A673 (cell line): ENCODE measurements at regions not wholly inside any gene's neighbourhood (a gene's known extent, or its start where the extent isn't known, plus 50 kb on each side); places are given as distances from the start of the nearest gene placed in this dataset.

ENCODE experiments used
- BruUV-seq: library from RNA; stranded (reverse); fragments of 400-500 nt; replicated peaks from 2 replicates; lab custom pipeline; 2021; lab: Mats Ljungman, UMichigan
- CTCF ChIA-PET: fragments of 300-600 bp; sonication (Branson Sonifier 250); formaldehyde crosslinking; loops from one replicate; lab custom pipeline; 2022; ENCODE audit warnings: antibody characterized with exemption; lab: Charles Lee
- POLR2A ChIA-PET: fragments of 300-600 bp; sonication (Branson Sonifier 250); formaldehyde crosslinking; loops from one replicate; lab custom pipeline; 2022; ENCODE audit warnings: antibody characterized with exemption; ENCODE audit not compliant: low non-redundant PET; lab: Charles Lee
- DNase-seq: peaks from one replicate; pipeline ENCODE4 v3.0.0-alpha.2; 2015; ENCODE audit warnings: low spot score
- H3K27ac ChIP-seq: fragments of 200-600 bp; sonication (generic); 2 replicates; pipeline ENCODE4 v1.5.1; 2016; ENCODE audit warnings: mixed run types, low read depth, mild to moderate bottlenecking, mixed read lengths, antibody characterized with exemption, low read length; ENCODE audit not compliant: poor library complexity, severe bottlenecking
- H3K27me3 ChIP-seq: fragments of 200-600 bp; sonication (generic); replicated peaks from 2 replicates; pipeline ENCODE4 v1.6.1; 2017; ENCODE audit warnings: mixed run types, low read depth, mild to moderate bottlenecking, mixed read lengths, antibody characterized with exemption, low read length; ENCODE audit not compliant: insufficient read depth, poor library complexity
- H3K36me3 ChIP-seq: fragments of 200-600 bp; sonication (generic); 2 replicates; pipeline ENCODE4 v1.6.1; 2016; ENCODE audit warnings: mixed run types, mild to moderate bottlenecking, mixed read lengths, antibody characterized with exemption, low read length; ENCODE audit not compliant: insufficient read depth, poor library complexity, severe bottlenecking
- H3K4me1 ChIP-seq: fragments of 200-600 bp; sonication (generic); 2 replicates; pipeline ENCODE4 v1.6.1; 2017; ENCODE audit warnings: mixed run types, mild to moderate bottlenecking, mixed read lengths, antibody characterized with exemption, low read length; ENCODE audit not compliant: insufficient read depth, poor library complexity, severe bottlenecking
- H3K4me3 ChIP-seq: fragments of 200-600 bp; sonication (generic); 2 replicates; pipeline ENCODE4 v1.5.1; 2016; ENCODE audit warnings: low read depth, mixed run types, mild to moderate bottlenecking, mixed read lengths, low read length; ENCODE audit not compliant: poor library complexity, severe bottlenecking
- H3K9me3 ChIP-seq: fragments of 200-600 bp; sonication (generic); 2 replicates; pipeline ENCODE4 v1.6.1; 2016; ENCODE audit warnings: mixed run types, low read depth, mild to moderate bottlenecking, mixed read lengths, antibody characterized with exemption, low read length; ENCODE audit not compliant: poor library complexity, severe bottlenecking
- CTCF ChIP-seq: fragments of 300-800, 200-600 bp; sonication (generic); conservative IDR thresholded peaks from 2 replicates; pipeline ENCODE4 v1.5.1; 2017; ENCODE audit warnings: low read depth, mild to moderate bottlenecking, antibody characterized with exemption, low read length, moderate library complexity, mixed read lengths
- EZH2 ChIP-seq: fragments of 200-600 bp; sonication (generic); IDR thresholded peaks from 2 replicates; pipeline ENCODE4 v1.6.1; 2017; ENCODE audit warnings: borderline replicate concordance, low read depth, mild to moderate bottlenecking, mixed read lengths, antibody characterized with exemption, low read length; ENCODE audit not compliant: poor library complexity, severe bottlenecking
- intact Hi-C: fragments of 100-400 bp; cut with micrococcal nuclease; formaldehyde crosslinking; loops from one replicate; pipeline ENCODE4 v1.10.0; 2022; ENCODE audit not compliant: unreplicated experiment

DNA sequence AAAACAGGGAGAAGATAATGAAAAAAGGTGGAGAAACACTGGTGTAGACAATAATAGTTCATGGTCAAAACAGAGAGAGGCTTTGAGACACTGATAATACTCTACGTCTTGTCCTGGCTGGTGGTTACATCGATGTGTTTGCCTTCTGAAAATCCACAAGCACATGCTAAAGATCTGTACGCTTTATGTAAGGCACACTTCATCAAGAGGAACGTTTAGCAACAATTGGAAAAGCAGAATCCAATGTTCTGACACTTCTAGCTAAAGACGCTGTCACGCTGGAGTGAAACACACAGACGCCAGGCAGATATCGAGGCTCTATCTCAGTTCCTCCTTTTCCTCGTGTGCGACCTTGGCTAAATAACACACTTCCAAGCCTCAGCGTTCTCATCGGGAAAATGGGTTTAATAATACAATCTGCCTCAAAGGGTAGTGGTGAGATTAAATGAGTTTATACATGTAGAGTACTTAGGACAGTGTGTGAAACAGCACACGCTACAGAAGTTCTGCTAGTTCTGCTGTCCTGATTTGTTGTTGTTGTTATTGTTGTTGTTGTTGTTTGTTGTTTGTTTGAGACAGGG is 386.1 kb downstream of the SETD4 start:
- ChIA-PET CTCF (no interaction called here), POLR2A (no interaction called here)
- H3K9me3 ChIP-seq, result no peaks in the 10 kb centered on the region
- DNase-seq, result no peak
- no peak for TF ChIP-seq EZH2
- no peak for TF ChIP-seq CTCF
- no peaks in the 10 kb centered on the region for H3K4me1 ChIP-seq
- no peak overlapping the region for H3K4me3 ChIP-seq
- H3K27me3 ChIP-seq, result peaks cover 5% of the 10 kb centered on the region
- no TSS peak for BruUV-seq
- intact Hi-C loops, result no loop called here
- no peaks in the 10 kb centered on the region for H3K36me3 ChIP-seq
- no peak overlapping the region for H3K27ac ChIP-seq

- ChIA-PET POLR2A (no interaction called here), CTCF (no interaction called here)
- Histone ChIP-seq H3K4me3 (no peak overlapping the region), H3K4me1 (no peaks in the 10 kb centered on the region), H3K27ac (no peak overlapping the region), H3K9me3 (no peaks in the 10 kb centered on the region), H3K36me3 (no peaks in the 10 kb centered on the region), H3K27me3 (peaks cover 5% of the 10 kb centered on the region)
- no peak for DNase-seq
- TF ChIP-seq EZH2 (no peak), CTCF (no peak)
- intact Hi-C loops, result no loop called here
- BruUV-seq, result no TSS peak
Observed at GRCh38 chr21:35672313-35672712, 388.0 kb downstream of the SETD4 start.

GRCh38 chr21:35664683-35665082 is 395.6 kb downstream of the SETD4 start:
- Histone ChIP-seq H3K27me3 (peaks cover 27% of the 10 kb centered on the region), H3K4me1 (no peaks in the 10 kb centered on the region), H3K4me3 (no peak overlapping the region), H3K36me3 (no peaks in the 10 kb centered on the region), H3K9me3 (no peaks in the 10 kb centered on the region), H3K27ac (no peak overlapping the region)
- CTCF ChIA-PET, result no interaction called here
- POLR2A ChIA-PET, result no interaction called here
- BruUV-seq, result no TSS peak
- no peak for TF ChIP-seq EZH2
- DNase-seq, result no peak
- intact Hi-C loops, result no loop called here
